ENCODE measurements at regions not wholly inside any gene's neighbourhood (a gene's known extent, or its start where the extent isn't known, plus 50 kb on each side); places are given as distances from the start of the nearest gene placed in this dataset.

DNA sequence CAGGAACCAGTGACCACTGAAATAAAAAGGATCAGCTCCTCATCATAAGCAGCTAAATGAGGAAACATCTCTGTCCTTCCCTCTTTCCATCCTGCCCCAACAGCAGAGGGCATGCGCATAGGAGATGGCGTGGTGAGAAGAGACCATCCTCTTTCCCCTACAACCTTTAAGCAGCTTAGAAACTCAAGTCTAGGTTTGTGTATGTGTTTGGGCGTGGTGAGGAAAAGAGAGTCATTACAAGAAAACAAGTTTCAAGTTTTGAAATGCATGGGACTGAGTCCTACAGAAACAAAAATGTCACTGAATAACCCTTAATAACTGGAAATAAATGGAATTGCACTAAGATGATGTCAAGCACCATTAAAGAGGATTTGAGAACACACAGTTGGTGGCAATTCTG is 96.4 kb upstream of the IL12B start:
- DNase-seq (ENCODE audit: low spot score in 2 of 2), result no peak
- Histone ChIP-seq H3K27me3 (no peaks in the 10 kb centered on the region), H3K9me3 (no peaks in the 10 kb centered on the region), H3K4me1 (no peaks in the 10 kb centered on the region), H3K27ac (no peak overlapping the region), H3K36me3 (no peaks in the 10 kb centered on the region), H3K4me3 (no peak overlapping the region)
- TF ChIP-seq, protein P1, sequence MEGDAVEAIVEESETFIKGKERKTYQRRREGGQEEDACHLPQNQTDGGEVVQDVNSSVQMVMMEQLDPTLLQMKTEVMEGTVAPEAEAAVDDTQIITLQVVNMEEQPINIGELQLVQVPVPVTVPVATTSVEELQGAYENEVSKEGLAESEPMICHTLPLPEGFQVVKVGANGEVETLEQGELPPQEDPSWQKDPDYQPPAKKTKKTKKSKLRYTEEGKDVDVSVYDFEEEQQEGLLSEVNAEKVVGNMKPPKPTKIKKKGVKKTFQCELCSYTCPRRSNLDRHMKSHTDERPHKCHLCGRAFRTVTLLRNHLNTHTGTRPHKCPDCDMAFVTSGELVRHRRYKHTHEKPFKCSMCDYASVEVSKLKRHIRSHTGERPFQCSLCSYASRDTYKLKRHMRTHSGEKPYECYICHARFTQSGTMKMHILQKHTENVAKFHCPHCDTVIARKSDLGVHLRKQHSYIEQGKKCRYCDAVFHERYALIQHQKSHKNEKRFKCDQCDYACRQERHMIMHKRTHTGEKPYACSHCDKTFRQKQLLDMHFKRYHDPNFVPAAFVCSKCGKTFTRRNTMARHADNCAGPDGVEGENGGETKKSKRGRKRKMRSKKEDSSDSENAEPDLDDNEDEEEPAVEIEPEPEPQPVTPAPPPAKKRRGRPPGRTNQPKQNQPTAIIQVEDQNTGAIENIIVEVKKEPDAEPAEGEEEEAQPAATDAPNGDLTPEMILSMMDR (IDR thresholded peaks at IDR 0.05), result no peak
- TF ChIP-seq POLR2A (IDR thresholded peaks at IDR 0.05) (no peak), POLR2AphosphoS5 (IDR thresholded peaks at IDR 0.05) (no peak)
- intact Hi-C loops (cut with DNase I; ENCODE audit: low total_unique reads), result no loop called here

DNA sequence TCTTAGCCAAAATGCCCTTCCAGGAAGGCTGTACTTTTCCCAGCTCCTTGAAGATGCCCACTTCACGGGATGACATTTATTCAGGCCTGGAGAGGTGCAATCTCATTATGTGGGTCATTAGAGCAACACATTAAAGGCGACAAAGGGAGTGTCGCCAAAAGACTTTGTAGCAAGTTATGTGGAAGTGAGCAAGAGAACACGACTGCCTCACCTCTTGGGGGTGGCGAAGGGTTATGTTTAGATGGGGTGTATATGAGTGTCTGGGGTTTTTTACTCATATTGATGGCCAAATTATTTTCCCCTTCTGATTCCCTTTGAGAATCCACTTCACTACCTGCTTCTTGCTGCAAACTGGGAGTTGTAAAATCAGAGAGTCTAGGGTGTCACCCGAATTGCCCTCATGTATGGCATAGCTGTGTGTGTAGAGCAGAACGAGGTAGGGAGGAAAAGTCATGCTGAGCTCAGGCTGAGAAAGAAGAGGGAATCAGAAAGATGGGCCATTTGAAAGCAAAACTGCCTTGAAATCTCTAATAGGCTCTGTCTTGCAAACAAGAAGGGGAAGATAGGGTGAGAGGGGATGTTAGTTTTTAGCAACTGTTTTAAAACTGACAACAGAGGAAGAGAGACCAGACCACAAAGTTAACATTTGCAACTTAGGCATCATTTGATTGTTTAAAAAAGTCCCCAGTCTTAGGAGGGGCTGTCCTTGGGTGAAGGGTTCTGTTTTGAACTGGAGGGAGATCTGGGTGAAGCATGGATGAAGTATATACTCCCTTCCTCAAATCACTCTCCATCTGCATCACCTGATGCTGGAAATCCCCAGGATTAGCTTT is 97.1 kb upstream of the IL12B start:
- H3K27me3 ChIP-seq, result no peaks in the 10 kb centered on the region
- intact Hi-C loops (cut with DNase I; ENCODE audit: low total_unique reads), result no loop called here
- no peaks in the 10 kb centered on the region for H3K9me3 ChIP-seq
- no peak overlapping the region for H3K4me3 ChIP-seq
- DNase-seq (ENCODE audit: low spot score in 2 of 2), result no peak
- H3K36me3 ChIP-seq, result no peaks in the 10 kb centered on the region
- TF ChIP-seq POLR2A (IDR thresholded peaks at IDR 0.05), result no peak
- no peak for TF ChIP-seq POLR2AphosphoS5 (IDR thresholded peaks at IDR 0.05)
- TF ChIP-seq, protein P1 (IDR thresholded peaks at IDR 0.05), result no peak
- H3K4me1 ChIP-seq, result no peaks in the 10 kb centered on the region
- no peak overlapping the region for H3K27ac ChIP-seq

DNA sequence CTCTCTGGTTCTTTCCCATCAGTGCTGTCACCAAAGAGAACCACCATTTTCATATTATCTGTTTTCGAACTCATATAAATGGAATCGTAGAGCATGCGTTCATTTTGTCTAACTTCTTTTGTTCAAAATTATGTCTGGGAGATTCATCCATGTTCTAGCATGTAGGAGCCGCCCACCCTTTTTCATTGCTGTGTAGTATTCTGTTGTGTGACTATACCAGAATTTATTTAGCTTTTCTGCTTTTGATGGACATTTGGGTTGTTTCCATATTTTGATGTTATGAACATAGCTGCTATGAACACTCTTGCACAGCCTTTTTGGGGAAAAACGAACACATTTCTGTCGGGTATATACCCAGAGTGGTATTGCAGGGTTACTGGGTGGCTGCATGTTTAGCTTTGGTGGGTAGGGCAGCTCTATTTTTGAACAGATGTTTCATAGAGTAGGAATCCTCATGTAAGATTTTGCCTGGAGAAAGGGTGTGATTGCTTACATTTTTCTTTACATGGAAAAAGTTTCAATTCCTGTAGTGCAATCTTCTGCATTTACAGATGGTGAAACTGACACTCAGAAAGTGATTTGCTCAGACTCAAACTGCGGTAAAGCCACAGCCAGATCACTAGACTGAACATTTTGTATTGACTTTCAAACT is 100.2 kb upstream of the IL12B start:
- no peaks in the 10 kb centered on the region for H3K27me3 ChIP-seq
- TF ChIP-seq, protein P1 (IDR thresholded peaks at IDR 0.05), result no peak
- no peak for TF ChIP-seq POLR2AphosphoS5 (IDR thresholded peaks at IDR 0.05)
- no peak for TF ChIP-seq POLR2A (IDR thresholded peaks at IDR 0.05)
- intact Hi-C loops (cut with DNase I; ENCODE audit: low total_unique reads), result no loop called here
- no peak overlapping the region for H3K4me3 ChIP-seq
- H3K4me1 ChIP-seq, result no peaks in the 10 kb centered on the region
- H3K9me3 ChIP-seq, result no peaks in the 10 kb centered on the region
- H3K27ac ChIP-seq, result no peak overlapping the region
- no peak for DNase-seq (ENCODE audit: low spot score in 2 of 2)
- H3K36me3 ChIP-seq, result no peaks in the 10 kb centered on the region

DNA sequence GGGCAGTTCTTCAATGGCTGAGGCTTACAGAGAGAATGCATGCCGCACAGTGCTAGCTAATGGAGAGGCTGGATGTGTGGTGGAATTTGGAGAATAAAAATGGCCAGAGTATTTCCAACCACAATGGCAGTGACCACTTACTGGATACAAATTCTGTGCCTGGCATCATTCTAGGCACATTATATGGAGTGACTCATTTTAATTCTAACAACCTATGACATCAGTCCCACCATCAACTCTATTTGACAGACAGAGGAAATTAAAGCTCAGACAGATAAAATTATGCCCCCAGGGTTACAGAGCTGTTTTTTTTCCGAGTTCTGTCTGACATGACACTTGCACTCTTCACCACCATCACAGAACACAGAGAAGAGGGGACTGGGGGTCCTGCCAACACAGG is 105.6 kb upstream of the IL12B start:
- TF ChIP-seq POLR2A (IDR thresholded peaks at IDR 0.05) (no peak), POLR2AphosphoS5 (IDR thresholded peaks at IDR 0.05) (no peak)
- TF ChIP-seq, protein P1 (IDR thresholded peaks at IDR 0.05), result no peak
- Histone ChIP-seq H3K27ac (no peak overlapping the region), H3K9me3 (no peaks in the 10 kb centered on the region), H3K27me3 (no peaks in the 10 kb centered on the region), H3K36me3 (no peaks in the 10 kb centered on the region), H3K4me3 (no peak overlapping the region), H3K4me1 (no peaks in the 10 kb centered on the region)
- intact Hi-C loops (cut with DNase I; ENCODE audit: low total_unique reads), result no loop called here
- DNase-seq (ENCODE audit: low spot score in 2 of 2), result no peak

DNA sequence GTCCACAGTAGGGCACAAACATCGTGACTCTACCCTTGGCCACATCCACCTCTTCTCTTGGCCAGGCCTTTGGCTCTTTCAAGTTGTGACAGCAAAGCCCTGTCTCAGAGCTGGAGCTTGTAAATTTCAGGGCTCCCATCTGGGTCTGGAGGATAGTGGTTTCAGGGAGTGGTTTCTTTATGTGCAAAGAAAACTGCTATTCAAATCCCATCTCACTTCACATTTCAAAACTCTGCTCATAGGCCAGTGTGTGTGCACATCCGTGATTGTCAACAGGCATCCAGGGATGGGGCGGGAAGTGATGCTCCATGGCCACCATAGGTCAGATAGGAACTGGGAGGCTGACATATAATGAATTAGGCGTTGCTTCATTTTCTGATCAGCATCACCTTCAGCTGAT is 107.8 kb upstream of the IL12B start:
- TF ChIP-seq POLR2A (IDR thresholded peaks at IDR 0.05), result no peak
- TF ChIP-seq, protein P1 (IDR thresholded peaks at IDR 0.05), result no peak
- TF ChIP-seq POLR2AphosphoS5 (IDR thresholded peaks at IDR 0.05), result no peak
- intact Hi-C loops (cut with DNase I; ENCODE audit: low total_unique reads), result no loop called here
- DNase-seq (ENCODE audit: low spot score in 2 of 2), result no peak
- Histone ChIP-seq H3K36me3 (no peaks in the 10 kb centered on the region), H3K27me3 (no peaks in the 10 kb centered on the region), H3K9me3 (no peaks in the 10 kb centered on the region), H3K4me3 (no peak overlapping the region), H3K4me1 (no peaks in the 10 kb centered on the region), H3K27ac (no peak overlapping the region)

Measured in breast epithelium (tissue), 4 donors.